ENCODE measurements at regions not wholly inside any gene's neighbourhood (a gene's known extent, or its start where the extent isn't known, plus 50 kb on each side); places are given as distances from the start of the nearest gene placed in this dataset.
"Not testable (repeated sequence)": the region's sequence is repeated elsewhere in the genome, so short reads cannot be mapped to it uniquely, and the experiment has no call there.

DNA sequence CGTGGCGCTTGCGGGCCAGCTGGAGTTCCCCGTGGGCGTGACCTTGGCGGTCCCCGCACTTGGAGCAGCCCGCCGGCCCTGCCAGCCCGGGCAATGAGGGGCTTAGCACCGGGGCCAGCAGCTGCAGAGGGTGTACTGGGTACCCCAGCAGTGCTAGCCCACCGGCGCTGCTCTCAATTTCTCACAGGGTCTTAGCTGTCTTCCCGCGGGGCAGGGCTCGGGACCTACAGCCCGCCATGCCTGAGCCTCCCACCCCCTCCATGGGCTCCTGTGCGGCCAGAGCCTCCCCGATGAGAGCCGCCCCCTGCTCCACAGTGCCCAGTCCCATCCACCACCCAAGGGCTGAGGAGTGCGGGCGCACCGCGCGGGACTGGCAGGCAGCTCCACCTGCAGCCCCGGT is 94.0 kb upstream of the NIPBL start:
- not testable (repeated sequence) for H3K27me3 Mint-ChIP-seq (ENCODE audit: insufficient read depth, low read depth, poor library complexity); H3K27me3 ChIP-seq (ENCODE audit: insufficient read depth); H3K79me2 ChIP-seq (replicated peaks; ENCODE audit: insufficient read depth); H3K4me1 ChIP-seq (ENCODE audit: insufficient read depth); H2AFZ ChIP-seq; H3K36me3 Mint-ChIP-seq (ENCODE audit: low read depth); H3K4me3 ChIP-seq; H3K9me2 ChIP-seq (ENCODE audit: insufficient read depth); H3K4me3 Mint-ChIP-seq; H3K4me2 ChIP-seq; H3K27ac Mint-ChIP-seq; ATAC-seq; H3K4me1 Mint-ChIP-seq; H3K36me3 ChIP-seq (ENCODE audit: insufficient read depth); H4K20me1 ChIP-seq (replicated peaks; ENCODE audit: insufficient read depth); DNase-seq (ENCODE audit: low spot score); H3K9me3 Mint-ChIP-seq; H3F3A ChIP-seq (replicated peaks; ENCODE audit: low read depth); H3K27ac ChIP-seq (ENCODE audit: low read depth)

- peaks cover 4% of the 10 kb centered on the region; the same call in 2 of the 3 replicates for H3K4me1 Mint-ChIP-seq
- ATAC-seq: no peak
- no peak overlapping the region for H3K27ac ChIP-seq (ENCODE audit: low read depth)
- H3K9me2 ChIP-seq (ENCODE audit: insufficient read depth): no peaks in the 10 kb centered on the region
- H3K27me3 Mint-ChIP-seq (ENCODE audit: insufficient read depth, low read depth, poor library complexity): peaks cover 1% of the 10 kb centered on the region
- H3F3A ChIP-seq (replicated peaks; ENCODE audit: low read depth): no peaks in the 10 kb centered on the region
- TF ChIP-seq JUNB (IDR thresholded peaks at IDR 0.05; ENCODE audit: unreplicated experiment) (no peak), CTCF (conservative IDR thresholded peaks at IDR 0.05; ENCODE audit: low read depth in 2 of 2) (no peak), ZNF114 (CRISPR knock-in tag; IDR thresholded peaks at IDR 0.05) (no peak), POLR2AphosphoS5 (IDR thresholded peaks at IDR 0.05; ENCODE audit: low read depth) (no peak), ZNF331 (CRISPR knock-in tag; IDR thresholded peaks at IDR 0.05; ENCODE audit: low read depth) (no peak), STAT1 (IDR thresholded peaks at IDR 0.05; ENCODE audit: unreplicated experiment) (no peak), EZH2phosphoT487 (IDR thresholded peaks at IDR 0.05; ENCODE audit: unreplicated experiment) (no peak), ZNF462 (CRISPR knock-in tag; IDR thresholded peaks at IDR 0.05) (no peak)
- TF ChIP-seq, protein P1, sequence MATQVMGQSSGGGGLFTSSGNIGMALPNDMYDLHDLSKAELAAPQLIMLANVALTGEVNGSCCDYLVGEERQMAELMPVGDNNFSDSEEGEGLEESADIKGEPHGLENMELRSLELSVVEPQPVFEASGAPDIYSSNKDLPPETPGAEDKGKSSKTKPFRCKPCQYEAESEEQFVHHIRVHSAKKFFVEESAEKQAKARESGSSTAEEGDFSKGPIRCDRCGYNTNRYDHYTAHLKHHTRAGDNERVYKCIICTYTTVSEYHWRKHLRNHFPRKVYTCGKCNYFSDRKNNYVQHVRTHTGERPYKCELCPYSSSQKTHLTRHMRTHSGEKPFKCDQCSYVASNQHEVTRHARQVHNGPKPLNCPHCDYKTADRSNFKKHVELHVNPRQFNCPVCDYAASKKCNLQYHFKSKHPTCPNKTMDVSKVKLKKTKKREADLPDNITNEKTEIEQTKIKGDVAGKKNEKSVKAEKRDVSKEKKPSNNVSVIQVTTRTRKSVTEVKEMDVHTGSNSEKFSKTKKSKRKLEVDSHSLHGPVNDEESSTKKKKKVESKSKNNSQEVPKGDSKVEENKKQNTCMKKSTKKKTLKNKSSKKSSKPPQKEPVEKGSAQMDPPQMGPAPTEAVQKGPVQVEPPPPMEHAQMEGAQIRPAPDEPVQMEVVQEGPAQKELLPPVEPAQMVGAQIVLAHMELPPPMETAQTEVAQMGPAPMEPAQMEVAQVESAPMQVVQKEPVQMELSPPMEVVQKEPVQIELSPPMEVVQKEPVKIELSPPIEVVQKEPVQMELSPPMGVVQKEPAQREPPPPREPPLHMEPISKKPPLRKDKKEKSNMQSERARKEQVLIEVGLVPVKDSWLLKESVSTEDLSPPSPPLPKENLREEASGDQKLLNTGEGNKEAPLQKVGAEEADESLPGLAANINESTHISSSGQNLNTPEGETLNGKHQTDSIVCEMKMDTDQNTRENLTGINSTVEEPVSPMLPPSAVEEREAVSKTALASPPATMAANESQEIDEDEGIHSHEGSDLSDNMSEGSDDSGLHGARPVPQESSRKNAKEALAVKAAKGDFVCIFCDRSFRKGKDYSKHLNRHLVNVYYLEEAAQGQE (IDR thresholded peaks at IDR 0.05; ENCODE audit: unreplicated experiment): no peak
- H3K4me2 ChIP-seq: no peak overlapping the region
- H3K4me3 ChIP-seq: no peak overlapping the region
- H3K36me3 Mint-ChIP-seq (ENCODE audit: low read depth): 0 out of 3 replicates have a peak, but pooled peaks cover 3% of the 10 kb centered on the region
- no peaks in the 10 kb centered on the region for H3K79me2 ChIP-seq (replicated peaks; ENCODE audit: insufficient read depth)
- no peaks in the 10 kb centered on the region for H3K27me3 ChIP-seq (ENCODE audit: insufficient read depth)
- no peak overlapping the region for H3K27ac Mint-ChIP-seq
- H2AFZ ChIP-seq: no peak overlapping the region
- no peaks in the 10 kb centered on the region for H4K20me1 ChIP-seq (replicated peaks; ENCODE audit: insufficient read depth)
- H3K36me3 ChIP-seq (ENCODE audit: insufficient read depth): no peaks in the 10 kb centered on the region
- DNase-seq (ENCODE audit: low spot score): no peak
- H3K4me1 ChIP-seq (ENCODE audit: insufficient read depth): no peaks in the 10 kb centered on the region
- no peak overlapping the region for H3K4me3 Mint-ChIP-seq
- H3K9me3 Mint-ChIP-seq: peaks cover 6% of the 10 kb centered on the region; the same call in 2 of the 3 replicates
Measured at GRCh38 chr5:36786448-36787012, 90.0 kb upstream of the NIPBL start.
